ENCODE measurements at regions not wholly inside any gene's neighbourhood (a gene's known extent, or its start where the extent isn't known, plus 50 kb on each side); places are given as distances from the start of the nearest gene placed in this dataset.

DNA sequence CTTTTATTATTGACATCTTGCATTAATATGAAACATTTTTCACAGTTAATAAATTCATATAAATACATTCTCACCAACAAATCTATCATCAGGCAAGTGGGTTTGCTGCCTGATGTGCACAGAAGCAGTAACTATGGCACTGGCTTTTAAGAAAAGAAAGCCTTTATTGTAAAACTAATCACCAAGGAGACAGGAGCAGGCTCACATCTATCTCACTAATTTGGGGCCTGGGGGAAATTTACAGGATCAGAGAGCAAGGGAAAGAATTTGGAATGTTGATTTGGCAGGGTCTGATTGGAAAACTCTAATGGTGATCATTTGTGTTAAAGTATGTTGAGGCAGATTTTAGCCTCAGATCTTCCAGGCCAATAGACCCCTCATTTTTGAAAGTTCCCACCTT lies 605.7 kb downstream of the POM121L12 start:
- TF ChIP-seq, protein P1, sequence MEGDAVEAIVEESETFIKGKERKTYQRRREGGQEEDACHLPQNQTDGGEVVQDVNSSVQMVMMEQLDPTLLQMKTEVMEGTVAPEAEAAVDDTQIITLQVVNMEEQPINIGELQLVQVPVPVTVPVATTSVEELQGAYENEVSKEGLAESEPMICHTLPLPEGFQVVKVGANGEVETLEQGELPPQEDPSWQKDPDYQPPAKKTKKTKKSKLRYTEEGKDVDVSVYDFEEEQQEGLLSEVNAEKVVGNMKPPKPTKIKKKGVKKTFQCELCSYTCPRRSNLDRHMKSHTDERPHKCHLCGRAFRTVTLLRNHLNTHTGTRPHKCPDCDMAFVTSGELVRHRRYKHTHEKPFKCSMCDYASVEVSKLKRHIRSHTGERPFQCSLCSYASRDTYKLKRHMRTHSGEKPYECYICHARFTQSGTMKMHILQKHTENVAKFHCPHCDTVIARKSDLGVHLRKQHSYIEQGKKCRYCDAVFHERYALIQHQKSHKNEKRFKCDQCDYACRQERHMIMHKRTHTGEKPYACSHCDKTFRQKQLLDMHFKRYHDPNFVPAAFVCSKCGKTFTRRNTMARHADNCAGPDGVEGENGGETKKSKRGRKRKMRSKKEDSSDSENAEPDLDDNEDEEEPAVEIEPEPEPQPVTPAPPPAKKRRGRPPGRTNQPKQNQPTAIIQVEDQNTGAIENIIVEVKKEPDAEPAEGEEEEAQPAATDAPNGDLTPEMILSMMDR (conservative IDR thresholded peaks at IDR 0.05; ENCODE audit: low read depth, low read length): no peak
- TF ChIP-seq POLR2A (IDR thresholded peaks at IDR 0.05; ENCODE audit: low read depth, low read length): no peak
- no peak for TF ChIP-seq CHD1 (IDR thresholded peaks at IDR 0.05; ENCODE audit: low read depth, low read length)
